ENCODE measurements at regions not wholly inside any gene's neighbourhood (a gene's known extent, or its start where the extent isn't known, plus 50 kb on each side); places are given as distances from the start of the nearest gene placed in this dataset.

DNA sequence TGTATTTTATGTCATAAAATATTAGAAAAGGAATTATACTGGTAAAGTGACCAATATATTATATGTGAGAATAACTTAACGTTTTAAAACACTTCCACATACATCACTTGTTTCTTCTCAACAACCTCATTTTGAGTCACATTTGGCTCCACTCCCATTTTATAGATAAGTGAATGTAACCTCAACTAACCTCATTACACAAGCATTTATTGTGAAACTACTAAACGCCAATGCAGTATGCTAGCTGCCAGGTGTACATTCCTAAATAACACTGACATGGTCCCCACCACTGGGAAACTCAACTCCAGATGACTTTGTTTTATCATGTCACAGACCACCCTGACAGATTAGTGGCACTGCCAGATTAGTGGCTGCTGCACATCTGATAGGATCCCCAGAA is 249.7 kb upstream of the CNTN4 start:
- intact Hi-C loops (cut with micrococcal nuclease; ENCODE audit: unreplicated experiment) = no loop called here
- BruUV-seq (replicated peaks) = no TSS peak
- no peak for DNase-seq
- Mint-ChIP-seq H3K36me3 (ENCODE audit: insufficient read depth, unreplicated experiment) (no peaks in the 10 kb centered on the region), H3K4me1 (ENCODE audit: low read depth, unreplicated experiment) (no peaks in the 10 kb centered on the region), H3K9me3 (ENCODE audit: unreplicated experiment) (no peaks in the 10 kb centered on the region), H3K27me3 (ENCODE audit: insufficient read depth, unreplicated experiment) (peaks cover 7% of the 10 kb centered on the region), H3K27ac (ENCODE audit: unreplicated experiment) (no peak overlapping the region), H3K4me3 (ENCODE audit: unreplicated experiment) (no peak overlapping the region)
- no peaks in the 10 kb centered on the region for H3K27me3 ChIP-seq (replicated peaks; ENCODE audit: control insufficient read depth, insufficient read depth, low read length)
- H3K9me3 ChIP-seq = no peaks in the 10 kb centered on the region
- ChIA-PET CTCF (no interaction called here), POLR2A (no interaction called here)
- no peaks in the 10 kb centered on the region for H3K36me3 ChIP-seq (ENCODE audit: control insufficient read depth, insufficient read depth, low read length)
- TF ChIP-seq, protein P1, sequence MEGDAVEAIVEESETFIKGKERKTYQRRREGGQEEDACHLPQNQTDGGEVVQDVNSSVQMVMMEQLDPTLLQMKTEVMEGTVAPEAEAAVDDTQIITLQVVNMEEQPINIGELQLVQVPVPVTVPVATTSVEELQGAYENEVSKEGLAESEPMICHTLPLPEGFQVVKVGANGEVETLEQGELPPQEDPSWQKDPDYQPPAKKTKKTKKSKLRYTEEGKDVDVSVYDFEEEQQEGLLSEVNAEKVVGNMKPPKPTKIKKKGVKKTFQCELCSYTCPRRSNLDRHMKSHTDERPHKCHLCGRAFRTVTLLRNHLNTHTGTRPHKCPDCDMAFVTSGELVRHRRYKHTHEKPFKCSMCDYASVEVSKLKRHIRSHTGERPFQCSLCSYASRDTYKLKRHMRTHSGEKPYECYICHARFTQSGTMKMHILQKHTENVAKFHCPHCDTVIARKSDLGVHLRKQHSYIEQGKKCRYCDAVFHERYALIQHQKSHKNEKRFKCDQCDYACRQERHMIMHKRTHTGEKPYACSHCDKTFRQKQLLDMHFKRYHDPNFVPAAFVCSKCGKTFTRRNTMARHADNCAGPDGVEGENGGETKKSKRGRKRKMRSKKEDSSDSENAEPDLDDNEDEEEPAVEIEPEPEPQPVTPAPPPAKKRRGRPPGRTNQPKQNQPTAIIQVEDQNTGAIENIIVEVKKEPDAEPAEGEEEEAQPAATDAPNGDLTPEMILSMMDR (IDR thresholded peaks at IDR 0.05; ENCODE audit: insufficient read depth in 1 of 2, low read depth in 1 of 2, low read length in 1 of 2, severe bottlenecking in 1 of 2, unreplicated experiment in 1 of 2) = no peak
- H3K4me1 ChIP-seq = no peaks in the 10 kb centered on the region
- H3K4me3 ChIP-seq (ENCODE audit: low read depth, low read length) = no peak overlapping the region

DNA sequence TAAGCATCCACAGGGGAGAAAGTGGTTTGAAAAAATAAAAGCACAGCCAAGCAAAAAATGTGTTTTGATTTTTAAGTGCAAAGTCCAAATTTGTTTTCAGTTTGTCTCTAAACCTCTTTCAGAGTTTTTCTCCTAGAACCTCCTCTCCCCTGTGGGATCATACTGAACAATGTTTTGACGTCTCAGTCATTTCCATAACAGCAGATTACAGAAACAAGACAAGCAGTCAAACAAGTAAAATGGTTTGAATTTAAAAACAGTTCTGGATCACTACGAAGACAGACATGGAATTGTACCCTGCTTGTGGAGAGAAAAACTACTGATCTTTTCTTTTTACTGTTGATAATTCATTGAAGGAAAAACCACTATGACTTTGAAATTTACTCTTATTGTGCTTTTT is 245.7 kb upstream of the CNTN4 start:
- Mint-ChIP-seq H3K27me3 (ENCODE audit: insufficient read depth, unreplicated experiment) (no peaks in the 10 kb centered on the region), H3K4me3 (ENCODE audit: unreplicated experiment) (no peak overlapping the region), H3K4me1 (ENCODE audit: low read depth, unreplicated experiment) (no peaks in the 10 kb centered on the region), H3K27ac (ENCODE audit: unreplicated experiment) (no peak overlapping the region), H3K36me3 (ENCODE audit: insufficient read depth, unreplicated experiment) (no peaks in the 10 kb centered on the region), H3K9me3 (ENCODE audit: unreplicated experiment) (no peaks in the 10 kb centered on the region)
- Histone ChIP-seq H3K9me3 (no peaks in the 10 kb centered on the region), H3K4me3 (ENCODE audit: low read depth, low read length) (no peak overlapping the region), H3K4me1 (no peaks in the 10 kb centered on the region), H3K27me3 (replicated peaks; ENCODE audit: control insufficient read depth, insufficient read depth, low read length) (no peaks in the 10 kb centered on the region), H3K36me3 (ENCODE audit: control insufficient read depth, insufficient read depth, low read length) (no peaks in the 10 kb centered on the region)
- no TSS peak for BruUV-seq (replicated peaks)
- ChIA-PET POLR2A (no interaction called here), CTCF (no interaction called here)
- no peak for DNase-seq
- TF ChIP-seq, protein P1 (IDR thresholded peaks at IDR 0.05; ENCODE audit: insufficient read depth in 1 of 2, low read depth in 1 of 2, low read length in 1 of 2, severe bottlenecking in 1 of 2, unreplicated experiment in 1 of 2) = no peak
- intact Hi-C loops (cut with micrococcal nuclease; ENCODE audit: unreplicated experiment) = no loop called here

DNA sequence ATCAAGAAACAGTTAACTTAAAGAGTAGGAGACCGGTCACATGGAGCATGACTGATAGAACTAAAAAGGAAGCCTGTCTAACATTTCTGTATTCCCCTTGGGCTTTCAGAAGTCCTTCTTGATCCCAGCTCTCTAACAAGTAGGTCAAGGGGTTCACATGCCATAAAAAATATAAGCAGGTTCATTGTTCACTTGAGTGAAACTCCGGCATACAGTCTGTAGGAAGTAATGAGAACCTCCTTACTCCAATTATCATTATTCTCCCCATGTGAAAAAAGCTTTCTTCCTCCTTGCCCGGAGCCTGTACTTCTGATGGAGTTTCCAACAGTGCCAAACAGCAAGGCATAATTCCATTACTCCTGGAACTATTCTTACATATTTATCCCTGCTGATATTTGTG is 242.8 kb upstream of the CNTN4 start:
- DNase-seq = no peak
- intact Hi-C loops (cut with micrococcal nuclease; ENCODE audit: unreplicated experiment) = no loop called here
- no peak overlapping the region for H3K4me3 ChIP-seq (ENCODE audit: low read depth, low read length)
- H3K4me1 ChIP-seq = no peaks in the 10 kb centered on the region
- H3K9me3 ChIP-seq = no peaks in the 10 kb centered on the region
- no peaks in the 10 kb centered on the region for H3K4me1 Mint-ChIP-seq (ENCODE audit: low read depth, unreplicated experiment)
- no TSS peak for BruUV-seq (replicated peaks)
- TF ChIP-seq, protein P1 (IDR thresholded peaks at IDR 0.05; ENCODE audit: insufficient read depth in 1 of 2, low read depth in 1 of 2, low read length in 1 of 2, severe bottlenecking in 1 of 2, unreplicated experiment in 1 of 2) = no peak
- no peak overlapping the region for H3K27ac Mint-ChIP-seq (ENCODE audit: unreplicated experiment)
- no peaks in the 10 kb centered on the region for H3K36me3 Mint-ChIP-seq (ENCODE audit: insufficient read depth, unreplicated experiment)
- H3K36me3 ChIP-seq (ENCODE audit: control insufficient read depth, insufficient read depth, low read length) = no peaks in the 10 kb centered on the region
- no peaks in the 10 kb centered on the region for H3K27me3 Mint-ChIP-seq (ENCODE audit: insufficient read depth, unreplicated experiment)
- CTCF ChIA-PET = no interaction called here
- no peak overlapping the region for H3K4me3 Mint-ChIP-seq (ENCODE audit: unreplicated experiment)
- POLR2A ChIA-PET = no interaction called here
- H3K27me3 ChIP-seq (replicated peaks; ENCODE audit: control insufficient read depth, insufficient read depth, low read length) = no peaks in the 10 kb centered on the region
- H3K9me3 Mint-ChIP-seq (ENCODE audit: unreplicated experiment) = no peaks in the 10 kb centered on the region
